Brain microvascular endothelial cell (primary cell): ENCODE measurements at regions not wholly inside any gene's neighbourhood (a gene's known extent, or its start where the extent isn't known, plus 50 kb on each side); places are given as distances from the start of the nearest gene placed in this dataset.
"Not testable (repeated sequence)": the region's sequence is repeated elsewhere in the genome, so short reads cannot be mapped to it uniquely, and the experiment has no call there.

Experiments used
- DNase-seq: peaks from one replicate; pipeline ENCODE4 v3.0.0-alpha.2; 2020
- H3K27ac ChIP-seq: fragments of 250-450 bp; sonication (Bioruptor Pico); 2 replicates; pipeline ENCODE4 v1.5.1; 2020; ENCODE audit warnings: mild to moderate bottlenecking, moderate library complexity
- H3K27me3 ChIP-seq: fragments of 250-450 bp; sonication (Bioruptor Pico); replicated peaks from 2 replicates; pipeline ENCODE4 v1.5.1; 2020; ENCODE audit warnings: mild to moderate bottlenecking
- H3K36me3 ChIP-seq: fragments of 250-450 bp; sonication (Bioruptor Pico); replicated peaks from 2 replicates; pipeline ENCODE4 v1.5.1; 2020; ENCODE audit warnings: mild to moderate bottlenecking
- H3K4me3 ChIP-seq: 2 replicates; pipeline ENCODE4 v1.5.1; 2011; ENCODE audit warnings: low read depth, mild to moderate bottlenecking, control low read depth, low read length, moderate library complexity
- CTCF ChIP-seq: IDR thresholded peaks from 2 replicates; pipeline ENCODE4 v1.5.1; 2011; ENCODE audit warnings: low read depth, mild to moderate bottlenecking, moderate library complexity, low read length, control low read depth, inconsistent platforms; ENCODE audit errors: missing control alignments
- in situ Hi-C: cut with HindIII; loops from 2 replicates; pipeline ENCODE4 v1.10.0; 2017; ENCODE audit warnings: low sequenced_read_pairs, low pct_ligation_motif_present

- DNase-seq: no peak
- Histone ChIP-seq H3K36me3 (no peaks in the 10 kb centered on the region), H3K27ac (peak overlapping the region; percentile 93), H3K4me3 (no peak overlapping the region), H3K27me3 (no peaks in the 10 kb centered on the region)
- no peak for TF ChIP-seq CTCF
- in situ Hi-C loops: no loop called here
Observed at GRCh38 chr11:89608234-89608966, 101.7 kb upstream of the TRIM77 start.

GRCh38 chr11:89612096-89612495, 98.0 kb upstream of the TRIM77 start:
- TF ChIP-seq CTCF: no peak
- Histone ChIP-seq H3K27ac (no peak overlapping the region), H3K4me3 (no peak overlapping the region), H3K36me3 (no peaks in the 10 kb centered on the region), H3K27me3 (no peaks in the 10 kb centered on the region)
- no peak for DNase-seq
- in situ Hi-C loops: no loop called here

- Histone ChIP-seq H3K36me3 (no peaks in the 10 kb centered on the region), H3K27me3 (no peaks in the 10 kb centered on the region), H3K27ac (no peak overlapping the region), H3K4me3 (no peak overlapping the region)
- DNase-seq: no peak
- in situ Hi-C loops: no loop called here
- no peak for TF ChIP-seq CTCF
Observed at GRCh38 chr11:89613911-89614310, 96.2 kb upstream of the TRIM77 start.

GRCh38 chr11:89614428-89614827, 95.7 kb upstream of the TRIM77 start:
- H3K4me3 ChIP-seq, H3K36me3 ChIP-seq, DNase-seq, in situ Hi-C loops, H3K27ac ChIP-seq, H3K27me3 ChIP-seq: not testable (repeated sequence)
- peak; percentile 36 for TF ChIP-seq CTCF

GRCh38 chr11:89615642-89616041, 94.5 kb upstream of the TRIM77 start:
- H3K27me3 ChIP-seq, in situ Hi-C loops, DNase-seq, H3K27ac ChIP-seq, H3K4me3 ChIP-seq, H3K36me3 ChIP-seq: not testable (repeated sequence)
- TF ChIP-seq CTCF: peak; percentile 40

- H3K36me3 ChIP-seq, H3K27me3 ChIP-seq, H3K4me3 ChIP-seq, DNase-seq, in situ Hi-C loops, H3K27ac ChIP-seq: not testable (repeated sequence)
Observed at GRCh38 chr11:89616161-89616560, 93.9 kb upstream of the TRIM77 start.
